Loucy (cell line): ENCODE measurements at regions not wholly inside any gene's neighbourhood (a gene's known extent, or its start where the extent isn't known, plus 50 kb on each side); places are given as distances from the start of the nearest gene placed in this dataset.

Source experiments
- H2AFZ ChIP-seq: fragments of 200-600 bp; sonication (generic); 2 replicates; pipeline ENCODE4 v1.6.0; 2016; ENCODE audit warnings: antibody characterized with exemption, mild to moderate bottlenecking, low read length, moderate library complexity
- H3F3A ChIP-seq: fragments of 200-600 bp; 2 replicates; pipeline ENCODE4 v1.6.0; 2016; ENCODE audit warnings: antibody characterized with exemption, low read depth, mild to moderate bottlenecking
- H3K27me3 ChIP-seq: fragments of 200-600 bp; sonication (generic); 2 replicates; pipeline ENCODE4 v1.6.1; 2014; ENCODE audit warnings: low read length, mild to moderate bottlenecking; ENCODE audit not compliant: insufficient read depth, poor library complexity, severe bottlenecking
- H3K36me3 ChIP-seq: fragments of 200-600 bp; sonication (generic); 2 replicates; pipeline ENCODE4 v1.6.1; 2016; ENCODE audit warnings: low read length; ENCODE audit not compliant: insufficient read depth
- H3K4me1 ChIP-seq: fragments of 200-600 bp; sonication (generic); 2 replicates; pipeline ENCODE4 v1.5.1; 2014; ENCODE audit warnings: low read length, mild to moderate bottlenecking; ENCODE audit not compliant: insufficient read depth, poor library complexity, severe bottlenecking
- H3K4me2 ChIP-seq: fragments of 200-600 bp; sonication (generic); 2 replicates; pipeline ENCODE4 v1.6.0; 2014; ENCODE audit warnings: antibody characterized with exemption, low read length, low read depth, mild to moderate bottlenecking; ENCODE audit not compliant: poor library complexity, severe bottlenecking
- H3K4me3 ChIP-seq: fragments of 200-600 bp; sonication (generic); 2 replicates; pipeline ENCODE4 v1.5.1; 2014; ENCODE audit warnings: low read length, mild to moderate bottlenecking, mixed read lengths; ENCODE audit not compliant: poor library complexity, severe bottlenecking
- H3K79me2 ChIP-seq: fragments of 200-600 bp; sonication (generic); 2 replicates; pipeline ENCODE4 v1.6.1; 2014; ENCODE audit warnings: low read length; ENCODE audit not compliant: insufficient read depth
- H3K9ac ChIP-seq: fragments of 200-600 bp; sonication (generic); 2 replicates; pipeline ENCODE4 v1.6.0; 2014; ENCODE audit warnings: mild to moderate bottlenecking, low read depth, low read length, moderate library complexity; ENCODE audit not compliant: poor library complexity, severe bottlenecking
- H3K9me2 ChIP-seq: fragments of 200-600 bp; sonication (generic); replicated peaks from 2 replicates; pipeline ENCODE4 v1.6.1; 2016; ENCODE audit warnings: low read depth, low read length, mixed read lengths
- H3K9me3 ChIP-seq: fragments of 200-600 bp; sonication (generic); 2 replicates; pipeline ENCODE4 v1.6.1; 2014; ENCODE audit warnings: mild to moderate bottlenecking, antibody characterized with exemption, low read length, low read depth; ENCODE audit not compliant: insufficient read depth
- H4K20me1 ChIP-seq: fragments of 200-600 bp; sonication (generic); 2 replicates; pipeline ENCODE4 v1.6.0; 2014; ENCODE audit warnings: antibody characterized with exemption, low read length, mild to moderate bottlenecking; ENCODE audit not compliant: insufficient read depth, poor library complexity, severe bottlenecking
- CTCF ChIP-seq: fragments of 200-600 bp; sonication (generic); conservative IDR thresholded peaks from 2 replicates; pipeline ENCODE4 v1.5.1; 2014; ENCODE audit warnings: mild to moderate bottlenecking, antibody characterized with exemption, low read length
- EZH2phosphoT487 ChIP-seq: fragments of 200-600 bp; IDR thresholded peaks from 2 replicates; pipeline ENCODE4 v1.6.1; 2018; ENCODE audit warnings: antibody characterized with exemption, mild to moderate bottlenecking, moderate library complexity, borderline replicate concordance

- no peak overlapping the region for H3K4me2 ChIP-seq
- no peaks in the 10 kb centered on the region for H3K79me2 ChIP-seq
- no peaks in the 10 kb centered on the region for H3K9me3 ChIP-seq
- TF ChIP-seq EZH2phosphoT487 (no peak), CTCF (no peak)
- no peaks in the 10 kb centered on the region for H3F3A ChIP-seq
- H3K9me2 ChIP-seq = no peaks in the 10 kb centered on the region
- no peak overlapping the region for H3K9ac ChIP-seq
- no peak overlapping the region for H3K4me3 ChIP-seq
- H3K36me3 ChIP-seq = no peaks in the 10 kb centered on the region
- no peaks in the 10 kb centered on the region for H4K20me1 ChIP-seq
- no peaks in the 10 kb centered on the region for H3K27me3 ChIP-seq
- no peak overlapping the region for H2AFZ ChIP-seq
- H3K4me1 ChIP-seq = no peaks in the 10 kb centered on the region
These were observed 284.2 kb downstream of the USP46 start for GRCh38 chr4:52374877-52375276.

GRCh38 chr4:52376132-52376704, 282.9 kb downstream of the USP46 start:
- no peaks in the 10 kb centered on the region for H3K9me3 ChIP-seq
- H2AFZ ChIP-seq = no peak overlapping the region
- H3K4me1 ChIP-seq = no peaks in the 10 kb centered on the region
- no peaks in the 10 kb centered on the region for H3K36me3 ChIP-seq
- no peaks in the 10 kb centered on the region for H4K20me1 ChIP-seq
- no peak overlapping the region for H3K4me3 ChIP-seq
- H3F3A ChIP-seq = no peaks in the 10 kb centered on the region
- no peaks in the 10 kb centered on the region for H3K9me2 ChIP-seq
- no peaks in the 10 kb centered on the region for H3K79me2 ChIP-seq
- no peak overlapping the region for H3K4me2 ChIP-seq
- TF ChIP-seq CTCF (peak; percentile 77), EZH2phosphoT487 (no peak)
- no peak overlapping the region for H3K9ac ChIP-seq
- no peaks in the 10 kb centered on the region for H3K27me3 ChIP-seq

- no peaks in the 10 kb centered on the region for H3K79me2 ChIP-seq
- no peaks in the 10 kb centered on the region for H3K36me3 ChIP-seq
- H3K9ac ChIP-seq = no peak overlapping the region
- H3K4me2 ChIP-seq = no peak overlapping the region
- H3K27me3 ChIP-seq = no peaks in the 10 kb centered on the region
- no peaks in the 10 kb centered on the region for H3K9me2 ChIP-seq
- no peaks in the 10 kb centered on the region for H3F3A ChIP-seq
- no peaks in the 10 kb centered on the region for H4K20me1 ChIP-seq
- no peak overlapping the region for H3K4me3 ChIP-seq
- H3K9me3 ChIP-seq = no peaks in the 10 kb centered on the region
- TF ChIP-seq EZH2phosphoT487 = no peak
- TF ChIP-seq CTCF = no peak
- no peak overlapping the region for H2AFZ ChIP-seq
- no peaks in the 10 kb centered on the region for H3K4me1 ChIP-seq
These were observed 281.5 kb downstream of the USP46 start for GRCh38 chr4:52377563-52377962.
